PC-3 (cell line): ENCODE measurements at regions not wholly inside any gene's neighbourhood (a gene's known extent, or its start where the extent isn't known, plus 50 kb on each side); places are given as distances from the start of the nearest gene placed in this dataset.

Experiments
- ATAC-seq: fragments of 200-7000 bp; cut with Tn5 transposase; 2 replicates; pipeline ENCODE4 v1.9.1; 2020; ENCODE audit warnings: mild to moderate bottlenecking, moderate library complexity
- BruUV-seq: library from RNA; stranded (reverse); fragments of 400-500 nt; replicated peaks from 2 replicates; lab custom pipeline; 2021; lab: Mats Ljungman, UMichigan
- CTCF ChIA-PET: fragments of 300-600 bp; sonication (Branson Sonifier 250); formaldehyde crosslinking; loops from one replicate; lab custom pipeline; 2022; ENCODE audit warnings: antibody characterized with exemption; lab: Charles Lee
- POLR2A ChIA-PET: fragments of 300-600 bp; sonication (Branson Sonifier 250); formaldehyde crosslinking; loops from one replicate; lab custom pipeline; 2022; ENCODE audit warnings: antibody characterized with exemption; ENCODE audit not compliant: unreplicated experiment; lab: Charles Lee
- DNase-seq: peaks from one replicate; pipeline ENCODE4 v3.0.0-alpha.2; 2015
- H2AFZ ChIP-seq: fragments of 300-600 bp; sonication (generic); 2 replicates; pipeline ENCODE4 v1.6.0; 2016; ENCODE audit warnings: antibody characterized with exemption, low read length
- H3F3A ChIP-seq: fragments of 300-600 bp; sonication (generic); one replicate; pipeline ENCODE4 v1.6.0; 2017; ENCODE audit warnings: antibody characterized with exemption, low read length, control low read depth, mild to moderate bottlenecking; ENCODE audit not compliant: unreplicated experiment
- H3K27ac ChIP-seq: fragments of 300-600 bp; sonication (generic); 2 replicates; pipeline ENCODE4 v1.5.1; 2016; ENCODE audit warnings: mild to moderate bottlenecking, low read length
- H3K27me3 ChIP-seq: fragments of 300-600 bp; sonication (generic); 2 replicates; pipeline ENCODE4 v1.6.1; 2016; ENCODE audit warnings: low read length, mixed read lengths
- H3K36me3 ChIP-seq: fragments of 300-600 bp; sonication (generic); 2 replicates; pipeline ENCODE4 v1.6.1; 2016; ENCODE audit warnings: low read depth, mixed run types, low read length, mixed read lengths
- H3K4me1 ChIP-seq: fragments of 300-600 bp; sonication (generic); 2 replicates; pipeline ENCODE4 v1.5.1; 2016; ENCODE audit warnings: low read length; ENCODE audit not compliant: insufficient read depth
- H3K4me2 ChIP-seq: fragments of 300-600 bp; sonication (generic); 2 replicates; pipeline ENCODE4 v1.6.0; 2016; ENCODE audit warnings: low read length
- H3K4me3 ChIP-seq: fragments of 300-600 bp; sonication (generic); 2 replicates; pipeline ENCODE4 v1.5.1; 2016; ENCODE audit warnings: mild to moderate bottlenecking, low read length, mixed read lengths
- H3K79me2 ChIP-seq: fragments of 300-600 bp; sonication (generic); 2 replicates; pipeline ENCODE4 v1.6.1; 2017; ENCODE audit warnings: low read length, mixed read lengths
- H3K9ac ChIP-seq: fragments of 300-600 bp; sonication (generic); 2 replicates; pipeline ENCODE4 v1.6.0; 2016; ENCODE audit warnings: mild to moderate bottlenecking, low read length
- H3K9me2 ChIP-seq: fragments of 300-600 bp; sonication (generic); replicated peaks from 2 replicates; pipeline ENCODE4 v1.6.1; 2016; ENCODE audit warnings: mixed run types, low read length, mixed read lengths
- H3K9me3 ChIP-seq: fragments of 300-600 bp; sonication (generic); 2 replicates; pipeline ENCODE4 v1.6.1; 2016; ENCODE audit warnings: low read length, mixed read lengths
- H4K20me1 ChIP-seq: fragments of 300-600 bp; sonication (generic); 2 replicates; pipeline ENCODE4 v1.6.1; 2016; ENCODE audit warnings: low read length, mixed read lengths
- CTCF ChIP-seq: fragments of 300-600 bp; sonication (generic); conservative IDR thresholded peaks from 2 replicates; pipeline ENCODE4 v1.5.1; 2017; ENCODE audit warnings: antibody characterized with exemption, low read depth, mild to moderate bottlenecking, low read length
- EZH2 ChIP-seq: fragments of 300-600 bp; sonication (generic); IDR thresholded peaks from one replicate; pipeline ENCODE4 v1.6.1; 2017; ENCODE audit warnings: antibody characterized with exemption, mild to moderate bottlenecking, low read length; ENCODE audit not compliant: unreplicated experiment
- EZH2phosphoT487 ChIP-seq: fragments of 300-600 bp; sonication (generic); IDR thresholded peaks from 2 replicates; pipeline ENCODE4 v1.6.1; 2018; ENCODE audit warnings: mild to moderate bottlenecking, antibody characterized with exemption, low read length, borderline replicate concordance
- intact Hi-C: fragments of 100-400 bp; cut with micrococcal nuclease; formaldehyde crosslinking; loops from 2 replicates; pipeline ENCODE4 v1.9.0; 2023

GRCh38 chr13:34312578-34312977 lies 494.6 kb downstream of the RFC3 start:
- no peaks in the 10 kb centered on the region for H4K20me1 ChIP-seq
- no peaks in the 10 kb centered on the region for H3K36me3 ChIP-seq
- H2AFZ ChIP-seq = no peak overlapping the region
- ATAC-seq (no peak), DNase-seq (no peak)
- H3K27ac ChIP-seq = no peak overlapping the region
- no peak for TF ChIP-seq CTCF
- no peak for TF ChIP-seq EZH2
- TF ChIP-seq EZH2phosphoT487 = no peak
- no peaks in the 10 kb centered on the region for H3K79me2 ChIP-seq
- no TSS peak for BruUV-seq
- no peaks in the 10 kb centered on the region for H3F3A ChIP-seq
- no peaks in the 10 kb centered on the region for H3K27me3 ChIP-seq
- ChIA-PET POLR2A (interaction anchor here (0.7 kb wide), 1 partner anchor 190 kb away, joined by 7 read pairs; no protein-coding TSS in a partner anchor), CTCF (no interaction called here)
- H3K9ac ChIP-seq = no peak overlapping the region
- H3K4me2 ChIP-seq = no peak overlapping the region
- H3K9me2 ChIP-seq = no peaks in the 10 kb centered on the region
- H3K4me1 ChIP-seq = no peaks in the 10 kb centered on the region
- H3K9me3 ChIP-seq = no peaks in the 10 kb centered on the region
- intact Hi-C loops = no loop called here
- H3K4me3 ChIP-seq = no peak overlapping the region

GRCh38 chr13:34320084-34320483 lies 502.1 kb downstream of the RFC3 start:
- Histone ChIP-seq H2AFZ (no peak overlapping the region), H3K9me3 (no peaks in the 10 kb centered on the region), H3F3A (no peaks in the 10 kb centered on the region), H3K4me1 (no peaks in the 10 kb centered on the region), H3K9me2 (no peaks in the 10 kb centered on the region), H3K36me3 (no peaks in the 10 kb centered on the region), H3K4me3 (no peak overlapping the region), H4K20me1 (no peaks in the 10 kb centered on the region), H3K9ac (no peak overlapping the region), H3K27me3 (no peaks in the 10 kb centered on the region), H3K79me2 (no peaks in the 10 kb centered on the region), H3K4me2 (no peak overlapping the region), H3K27ac (no peak overlapping the region)
- no TSS peak for BruUV-seq
- POLR2A ChIA-PET = no interaction called here
- no peak for TF ChIP-seq EZH2
- TF ChIP-seq CTCF = no peak
- no peak for TF ChIP-seq EZH2phosphoT487
- DNase-seq = no peak
- CTCF ChIA-PET = no interaction called here
- ATAC-seq = no peak
- intact Hi-C loops = no loop called here

GRCh38 chr13:34322014-34322742 lies 504.2 kb downstream of the RFC3 start:
- Histone ChIP-seq H3K9me3 (no peaks in the 10 kb centered on the region), H3K4me2 (no peak overlapping the region), H3F3A (no peaks in the 10 kb centered on the region), H3K27me3 (no peaks in the 10 kb centered on the region), H3K9ac (no peak overlapping the region), H3K27ac (no peak overlapping the region), H2AFZ (no peak overlapping the region), H3K9me2 (no peaks in the 10 kb centered on the region), H3K36me3 (no peaks in the 10 kb centered on the region), H3K4me1 (no peaks in the 10 kb centered on the region), H3K4me3 (no peak overlapping the region), H3K79me2 (no peaks in the 10 kb centered on the region), H4K20me1 (no peaks in the 10 kb centered on the region)
- POLR2A ChIA-PET = no interaction called here
- CTCF ChIA-PET = no interaction called here
- no TSS peak for BruUV-seq
- ATAC-seq (peak; percentile 38; the same call in 1 of the 2 replicates), DNase-seq (peak; percentile 8)
- TF ChIP-seq EZH2phosphoT487 (no peak), CTCF (no peak), EZH2 (no peak)
- intact Hi-C loops = no loop called here
